Hepatocyte (in vitro differentiated cells): ENCODE measurements at regions not wholly inside any gene's neighbourhood (a gene's known extent, or its start where the extent isn't known, plus 50 kb on each side); places are given as distances from the start of the nearest gene placed in this dataset.

Experiments
- DNase-seq: peaks from one replicate; pipeline ENCODE4 v3.0.0-alpha.2; 2016; ENCODE audit warnings: low spot score
- H2AFZ ChIP-seq: fragments of 200-600 bp; sonication (generic); 2 replicates; pipeline ENCODE4 v1.6.0; 2016; ENCODE audit warnings: antibody characterized with exemption, mild to moderate bottlenecking
- H3K27ac ChIP-seq: fragments of 200-600 bp; sonication (generic); 2 replicates; pipeline ENCODE4 v1.5.1; 2016; ENCODE audit warnings: mild to moderate bottlenecking
- H3K27me3 ChIP-seq: fragments of 200-600 bp; sonication (generic); 2 replicates; pipeline ENCODE4 v1.6.1; 2016
- H3K36me3 ChIP-seq: fragments of 200-600 bp; sonication (generic); replicated peaks from 2 replicates; pipeline ENCODE4 v1.5.1; 2016; ENCODE audit warnings: low read depth; ENCODE audit not compliant: insufficient read depth
- H3K4me1 ChIP-seq: fragments of 200-600 bp; sonication (generic); 2 replicates; pipeline ENCODE4 v1.5.1; 2016; ENCODE audit warnings: mild to moderate bottlenecking, moderate library complexity; ENCODE audit not compliant: insufficient read depth
- H3K4me2 ChIP-seq: fragments of 200-600 bp; sonication (generic); 2 replicates; pipeline ENCODE4 v1.6.0; 2016
- H3K4me3 ChIP-seq: fragments of 200-600 bp; sonication (generic); 2 replicates; pipeline ENCODE4 v1.5.1; 2016; ENCODE audit warnings: mild to moderate bottlenecking
- H3K79me2 ChIP-seq: fragments of 200-600 bp; sonication (generic); 2 replicates; pipeline ENCODE4 v1.6.0; 2017; ENCODE audit warnings: mild to moderate bottlenecking
- H3K9me2 ChIP-seq: fragments of 200-600 bp; sonication (generic); replicated peaks from 2 replicates; pipeline ENCODE4 v1.6.0; 2017; ENCODE audit warnings: mild to moderate bottlenecking; ENCODE audit not compliant: insufficient read depth
- H3K9me3 ChIP-seq: fragments of 200-600 bp; sonication (generic); 2 replicates; pipeline ENCODE4 v1.5.1; 2016; ENCODE audit warnings: low read depth, mild to moderate bottlenecking
- H4K20me1 ChIP-seq: fragments of 200-600 bp; sonication (generic); 2 replicates; pipeline ENCODE4 v1.6.0; 2016; ENCODE audit warnings: mild to moderate bottlenecking; ENCODE audit not compliant: insufficient read depth, poor library complexity, severe bottlenecking
- CTCF ChIP-seq: fragments of 200-600 bp; sonication (generic); IDR thresholded peaks from 2 replicates; pipeline ENCODE4 v1.5.1; 2016; ENCODE audit warnings: antibody characterized with exemption, mild to moderate bottlenecking; ENCODE audit not compliant: poor library complexity
- EZH2 ChIP-seq: fragments of 200-600 bp; sonication (generic); IDR thresholded peaks from 2 replicates; pipeline ENCODE4 v1.6.1; 2016; ENCODE audit warnings: antibody characterized with exemption, mild to moderate bottlenecking, borderline replicate concordance
- EZH2phosphoT487 ChIP-seq: fragments of 200-600 bp; sonication (generic); IDR thresholded peaks from one replicate; pipeline ENCODE4 v1.6.1; 2018; ENCODE audit warnings: antibody characterized with exemption, mild to moderate bottlenecking, low read depth, moderate library complexity; ENCODE audit not compliant: unreplicated experiment, severe bottlenecking
- WGBS: methylation state at CpG from one replicate; pipeline ENCODE4 v1.1.6; 2016; ENCODE audit warnings: low lambda C conversion rate; ENCODE audit errors: missing lambda C conversion rate; 5-methylcytosine and 5-hydroxymethylcytosine counted together

GRCh38 chrX:11995146-11995545 lies 143.1 kb upstream of the FRMPD4 start:
- no peak for TF ChIP-seq EZH2
- no peak for TF ChIP-seq EZH2phosphoT487
- no peak for TF ChIP-seq CTCF
- no peaks in the 10 kb centered on the region for H3K9me2 ChIP-seq
- no peaks in the 10 kb centered on the region for H4K20me1 ChIP-seq
- H2AFZ ChIP-seq: no peak overlapping the region
- H3K9me3 ChIP-seq: no peaks in the 10 kb centered on the region
- DNase-seq: no peak
- no peak overlapping the region for H3K4me2 ChIP-seq
- WGBS: 48% methylated on average over 1 of the region's 1 CpG
- no peaks in the 10 kb centered on the region for H3K36me3 ChIP-seq
- no peak overlapping the region for H3K4me3 ChIP-seq
- H3K27me3 ChIP-seq: no peaks in the 10 kb centered on the region
- H3K79me2 ChIP-seq: no peaks in the 10 kb centered on the region
- no peaks in the 10 kb centered on the region for H3K4me1 ChIP-seq
- no peak overlapping the region for H3K27ac ChIP-seq

- no peak overlapping the region for H3K4me3 ChIP-seq
- H3K27ac ChIP-seq: no peak overlapping the region
- no peak for TF ChIP-seq CTCF
- no peaks in the 10 kb centered on the region for H3K79me2 ChIP-seq
- no peak overlapping the region for H3K4me2 ChIP-seq
- no peaks in the 10 kb centered on the region for H4K20me1 ChIP-seq
- no peak for DNase-seq
- no peaks in the 10 kb centered on the region for H3K9me3 ChIP-seq
- H3K27me3 ChIP-seq: no peaks in the 10 kb centered on the region
- no peak overlapping the region for H2AFZ ChIP-seq
- WGBS: 58% methylated on average over 2 of the region's 2 CpGs
- H3K36me3 ChIP-seq: no peaks in the 10 kb centered on the region
- no peaks in the 10 kb centered on the region for H3K9me2 ChIP-seq
- H3K4me1 ChIP-seq: no peaks in the 10 kb centered on the region
These were observed 141.5 kb upstream of the FRMPD4 start for GRCh38 chrX:11996810-11997209.

- WGBS: 45% methylated on average over 2 of the region's 2 CpGs
These were observed 139.3 kb upstream of the FRMPD4 start for GRCh38 chrX:11998944-11999343.

More at GRCh38 chrX:11998944-11999343, 139.3 kb upstream of the FRMPD4 start:
- no peak for DNase-seq
- H3K9me2 ChIP-seq: no peaks in the 10 kb centered on the region
- H3K4me3 ChIP-seq: no peak overlapping the region
- TF ChIP-seq EZH2 (no peak), EZH2phosphoT487 (no peak), CTCF (no peak)
- H3K27me3 ChIP-seq: no peaks in the 10 kb centered on the region
- H3K36me3 ChIP-seq: no peaks in the 10 kb centered on the region
- no peak overlapping the region for H3K4me2 ChIP-seq
- no peaks in the 10 kb centered on the region for H4K20me1 ChIP-seq
- H3K27ac ChIP-seq: no peak overlapping the region
- no peaks in the 10 kb centered on the region for H3K79me2 ChIP-seq
- no peaks in the 10 kb centered on the region for H3K4me1 ChIP-seq
- no peaks in the 10 kb centered on the region for H3K9me3 ChIP-seq
- no peak overlapping the region for H2AFZ ChIP-seq
